Fibroblast of skin of abdomen (primary cell): ENCODE measurements at regions not wholly inside any gene's neighbourhood (a gene's known extent, or its start where the extent isn't known, plus 50 kb on each side); places are given as distances from the start of the nearest gene placed in this dataset.
A peak's percentile ranks its signal among the peaks of the same experiment; 100 is the strongest.
"Not testable (repeated sequence)": the region's sequence is repeated elsewhere in the genome, so short reads cannot be mapped to it uniquely, and the experiment has no call there.

ENCODE experiments used
- DNase-seq: peaks from one replicate; pipeline ENCODE4 v3.0.0-alpha.2; 2013

DNA sequence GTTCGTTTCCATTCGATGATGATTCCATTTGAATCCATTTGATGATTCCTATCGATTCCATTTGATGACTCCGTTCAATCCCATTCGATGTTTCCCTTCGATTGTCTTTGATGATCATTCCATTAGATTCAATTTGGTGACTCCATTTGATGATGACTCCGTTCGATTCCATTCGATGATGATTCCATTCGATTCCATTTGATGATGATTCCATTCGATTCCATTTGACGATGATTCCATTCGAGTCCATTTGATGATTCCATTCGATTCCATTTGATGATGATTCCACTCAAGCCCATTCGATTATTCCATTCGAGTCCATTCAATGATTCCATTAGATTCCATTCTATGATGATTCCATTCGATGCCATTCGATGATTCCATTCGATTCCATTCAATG lies 2730.6 kb downstream of the RPIA start:
- DNase-seq, result not testable (repeated sequence)

DNA sequence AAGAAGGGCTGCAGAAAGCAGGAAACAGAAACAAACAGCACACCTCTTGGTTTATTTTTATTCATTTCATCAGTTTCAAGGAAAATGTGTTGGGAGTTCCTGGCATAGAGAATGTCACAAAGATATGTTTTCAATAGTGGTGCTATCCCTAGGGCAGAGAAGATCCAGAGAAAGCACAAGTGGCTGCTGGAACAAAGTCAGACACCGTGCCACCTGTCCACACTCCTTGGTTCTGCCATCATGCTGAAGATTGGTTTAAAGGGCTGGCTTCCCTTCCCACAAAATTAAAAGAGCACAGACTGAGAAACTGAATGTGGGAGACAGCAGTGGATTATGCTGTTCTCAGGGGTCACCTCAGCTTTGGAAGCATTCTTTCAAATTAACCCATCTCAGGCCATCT lies 2735.7 kb downstream of the RPIA start:
- DNase-seq, result not testable (repeated sequence)

DNA sequence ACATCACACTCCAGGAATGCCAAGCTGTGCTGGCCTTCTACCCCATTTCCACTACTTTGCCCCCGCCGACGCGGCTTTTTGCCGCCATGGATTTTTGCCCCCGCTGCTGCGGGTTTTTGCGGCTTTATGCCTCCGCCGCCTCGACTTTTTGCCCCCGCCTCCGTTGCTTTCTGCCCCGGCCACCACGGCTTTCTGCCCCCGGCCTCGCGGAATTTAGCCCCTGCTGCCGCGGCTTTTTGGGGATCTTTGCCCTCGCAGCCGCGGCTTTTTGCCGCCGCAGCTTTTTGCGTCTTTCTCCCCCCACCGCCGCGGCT lies 2750.4 kb downstream of the RPIA start:
- DNase-seq, result not testable (repeated sequence)

DNA sequence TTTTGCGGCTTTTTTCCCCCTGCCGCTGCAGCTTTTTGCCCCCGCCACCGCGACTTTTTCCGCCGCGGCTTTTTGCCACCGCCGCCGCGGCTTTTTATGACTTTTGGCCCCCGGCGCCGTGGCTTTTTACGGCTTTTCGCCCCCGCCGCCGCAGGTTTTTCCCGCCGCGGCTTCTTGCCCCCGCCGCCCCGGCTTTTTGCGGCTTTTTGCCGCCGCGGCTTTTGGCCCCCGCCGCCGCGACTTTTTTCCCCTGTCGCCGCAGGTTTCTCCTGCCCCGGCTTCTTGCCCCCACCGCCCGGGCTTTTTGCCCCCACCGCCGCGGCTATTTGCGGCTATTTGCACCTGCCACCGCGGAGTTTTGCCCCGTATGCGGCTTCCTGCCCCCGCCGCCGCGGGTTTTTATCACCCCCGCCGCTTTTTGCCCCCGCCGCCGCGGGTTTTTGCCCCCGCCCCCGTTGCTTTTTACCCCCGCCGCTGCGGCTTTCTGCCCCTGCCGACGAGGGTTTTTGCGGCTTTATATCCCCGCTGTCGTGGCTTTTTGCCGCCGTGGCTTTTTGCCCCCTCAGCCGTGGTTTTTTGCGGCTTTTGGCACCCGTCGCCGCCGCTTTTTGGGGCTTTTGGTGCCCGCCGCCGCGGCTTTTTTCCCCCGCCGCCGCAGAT lies 2750.9 kb downstream of the RPIA start:
- DNase-seq, result no peak

DNA sequence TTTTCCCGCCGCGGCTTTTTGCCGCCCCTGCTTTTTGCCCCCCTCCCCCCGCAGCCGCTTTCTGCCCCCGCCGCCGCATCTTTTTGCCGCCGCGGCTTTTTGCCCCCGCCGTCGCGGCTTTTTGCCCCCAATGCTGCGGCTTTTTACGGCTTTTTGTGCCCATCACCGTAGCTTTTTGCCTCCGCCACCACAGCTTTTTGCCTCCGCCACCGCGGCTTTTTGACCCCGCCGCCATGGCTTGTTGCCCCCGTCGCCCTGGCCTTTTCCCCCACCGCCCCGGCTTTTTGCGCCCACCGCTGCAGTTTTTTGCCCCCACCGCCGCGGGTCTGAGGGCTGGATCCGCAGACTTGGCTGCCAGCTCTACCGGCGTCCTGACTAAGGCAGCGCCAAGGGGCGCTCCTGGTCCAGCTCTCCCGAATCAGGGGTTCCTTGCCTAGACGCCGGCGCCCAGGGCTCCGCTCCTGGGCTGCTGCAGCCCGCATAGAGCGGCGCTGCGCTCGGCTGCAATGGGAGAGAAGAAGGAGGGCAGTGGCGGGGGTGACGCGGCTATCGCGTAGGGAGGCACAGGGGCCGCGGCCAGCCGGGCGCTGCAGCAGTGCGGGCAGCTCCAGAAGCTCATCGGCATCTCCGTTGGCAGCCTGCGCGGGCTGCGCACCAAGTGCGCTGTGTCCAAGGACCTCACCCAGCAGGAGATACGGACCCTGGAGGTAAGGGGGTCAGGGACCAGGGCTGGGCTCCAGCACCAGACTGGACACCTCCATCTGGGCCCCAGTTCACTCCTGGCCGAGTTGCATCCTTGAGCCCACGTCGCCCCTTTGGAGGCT lies 2751.6 kb downstream of the RPIA start:
- DNase-seq, result not testable (repeated sequence)

DNA sequence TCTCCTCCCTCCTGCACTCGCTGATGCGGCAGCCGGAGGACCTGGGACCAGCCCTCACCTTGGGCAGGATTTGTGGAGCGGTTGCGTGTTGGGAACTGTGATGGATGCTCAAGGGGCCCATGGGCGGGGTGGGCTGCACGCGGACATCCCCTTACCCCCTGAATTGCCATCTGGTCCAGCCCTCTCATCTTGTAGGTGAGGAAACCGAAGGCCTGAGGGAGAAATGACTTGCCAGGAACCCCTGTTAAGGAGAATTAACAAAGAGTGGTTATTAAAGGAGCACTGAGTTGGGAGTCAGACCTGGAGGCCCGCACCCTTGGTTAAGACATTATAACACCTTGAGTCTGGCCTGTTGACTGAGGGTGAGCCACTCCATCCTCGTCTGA lies 2752.2 kb downstream of the RPIA start:
- not testable (repeated sequence) for DNase-seq

DNA sequence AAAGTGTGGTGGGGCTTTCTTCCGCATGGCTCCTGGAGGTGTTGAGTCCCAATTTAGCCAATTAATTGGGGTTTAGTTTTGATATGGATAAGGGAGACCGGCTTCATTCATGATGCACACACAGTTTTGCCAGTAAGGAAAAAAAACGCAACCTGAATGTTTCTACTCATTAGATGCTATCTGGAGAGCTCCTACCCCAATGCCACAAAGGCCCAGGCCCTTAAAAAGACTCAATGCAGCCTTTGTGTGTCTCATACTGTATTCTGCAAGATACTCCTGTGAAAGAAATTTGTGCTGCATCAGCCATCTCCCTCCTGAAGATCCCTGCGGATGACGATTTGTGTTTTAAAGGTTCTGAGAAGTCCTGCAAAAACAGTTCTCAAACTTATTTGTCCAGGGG lies 2754.2 kb downstream of the RPIA start:
- not testable (repeated sequence) for DNase-seq

DNA sequence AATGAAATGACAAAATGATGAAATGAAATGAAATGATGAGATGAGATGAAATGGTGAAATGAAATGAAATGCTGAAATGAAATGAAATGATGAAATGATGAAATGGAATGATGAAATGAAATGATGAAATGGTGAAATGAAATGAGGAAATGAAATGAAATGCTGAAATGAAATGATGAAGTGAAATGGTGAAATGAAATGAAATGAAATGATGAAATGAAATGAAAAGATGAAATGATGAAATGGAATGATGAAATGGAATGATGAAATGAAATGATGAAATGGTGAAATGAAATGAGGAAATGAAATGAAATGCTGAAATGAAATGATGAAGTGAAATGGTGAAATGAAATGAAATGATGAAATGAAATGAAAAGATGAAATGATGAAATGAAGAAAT lies 2755.0 kb downstream of the RPIA start:
- not testable (repeated sequence) for DNase-seq

DNA sequence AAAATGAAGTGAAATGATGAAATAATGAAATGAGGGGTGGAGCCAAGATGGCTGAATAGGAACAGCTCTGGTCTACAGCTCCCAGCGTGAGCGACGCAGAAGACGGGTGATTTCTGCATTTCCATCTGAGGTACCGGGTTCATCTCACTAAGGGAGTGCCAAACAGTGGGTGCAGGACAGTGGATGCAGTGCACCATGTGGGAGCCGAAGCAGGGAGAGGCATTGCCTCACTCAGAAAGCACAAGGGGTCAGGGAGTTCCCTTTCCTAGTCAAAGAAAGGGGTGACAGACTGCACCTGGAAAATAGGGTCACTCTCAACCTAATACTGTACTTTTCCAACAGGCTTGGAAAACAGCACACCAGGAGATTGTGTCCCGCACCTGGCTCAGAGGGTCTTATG lies 2755.4 kb downstream of the RPIA start:
- DNase-seq, result not testable (repeated sequence)

DNA sequence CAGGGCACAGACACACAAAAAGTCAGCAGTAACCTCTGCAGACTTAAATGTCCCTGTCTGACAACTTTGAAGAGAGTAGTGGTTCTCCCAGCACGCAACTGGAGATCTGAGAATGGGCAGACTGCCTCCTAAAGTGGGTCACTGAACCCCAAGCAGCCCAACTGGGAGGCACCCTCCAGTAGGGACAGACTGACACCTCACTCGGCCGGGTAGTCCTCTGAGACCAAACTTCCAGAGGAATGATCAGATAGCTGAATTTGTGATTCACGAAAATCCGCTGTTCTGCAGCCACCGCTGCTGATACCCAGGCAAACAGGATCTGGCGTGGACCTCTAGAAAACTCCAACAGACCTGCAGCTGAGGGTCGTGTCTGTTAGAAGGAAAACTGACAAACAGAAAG lies 2756.0 kb downstream of the RPIA start:
- not testable (repeated sequence) for DNase-seq

DNA sequence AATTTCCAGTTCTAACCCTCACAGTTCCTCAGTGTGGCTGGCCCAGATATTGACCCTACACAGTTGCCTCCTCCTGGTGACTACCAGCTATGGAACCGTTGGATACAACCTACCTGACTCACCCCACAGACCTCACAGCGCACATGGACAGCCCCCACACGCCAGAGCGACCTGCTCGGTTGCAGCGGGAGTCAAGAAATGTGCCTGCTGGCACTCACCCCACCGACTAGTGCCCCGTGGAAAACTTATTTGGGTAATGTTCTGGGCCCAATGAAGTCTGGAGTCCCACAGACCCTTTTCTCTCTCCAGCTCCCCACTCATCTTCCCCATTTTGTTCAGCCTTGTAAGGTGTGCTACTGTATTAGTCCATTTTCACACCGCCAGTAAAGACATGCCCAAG lies 2770.8 kb downstream of the RPIA start:
- DNase-seq, result not testable (repeated sequence)

DNA sequence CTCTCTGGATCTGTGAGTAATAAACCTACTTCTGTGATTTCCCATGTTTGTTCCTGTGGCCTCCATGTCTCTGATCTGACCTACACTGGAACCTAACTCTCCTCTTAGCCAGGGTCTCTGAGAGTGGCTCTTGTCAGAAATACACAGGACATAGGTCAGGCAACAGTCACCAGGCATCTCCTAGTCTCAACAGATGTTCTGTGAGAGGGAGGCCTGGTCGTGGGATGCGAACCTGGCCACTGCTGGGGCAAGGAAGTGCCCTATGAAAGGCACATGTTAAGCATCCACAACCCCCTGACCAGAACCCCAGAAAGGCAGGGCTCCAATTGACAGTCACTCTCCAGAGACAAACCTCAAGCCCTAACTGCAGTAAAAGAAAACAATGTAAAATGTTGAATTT lies 2771.5 kb downstream of the RPIA start:
- not testable (repeated sequence) for DNase-seq

DNA sequence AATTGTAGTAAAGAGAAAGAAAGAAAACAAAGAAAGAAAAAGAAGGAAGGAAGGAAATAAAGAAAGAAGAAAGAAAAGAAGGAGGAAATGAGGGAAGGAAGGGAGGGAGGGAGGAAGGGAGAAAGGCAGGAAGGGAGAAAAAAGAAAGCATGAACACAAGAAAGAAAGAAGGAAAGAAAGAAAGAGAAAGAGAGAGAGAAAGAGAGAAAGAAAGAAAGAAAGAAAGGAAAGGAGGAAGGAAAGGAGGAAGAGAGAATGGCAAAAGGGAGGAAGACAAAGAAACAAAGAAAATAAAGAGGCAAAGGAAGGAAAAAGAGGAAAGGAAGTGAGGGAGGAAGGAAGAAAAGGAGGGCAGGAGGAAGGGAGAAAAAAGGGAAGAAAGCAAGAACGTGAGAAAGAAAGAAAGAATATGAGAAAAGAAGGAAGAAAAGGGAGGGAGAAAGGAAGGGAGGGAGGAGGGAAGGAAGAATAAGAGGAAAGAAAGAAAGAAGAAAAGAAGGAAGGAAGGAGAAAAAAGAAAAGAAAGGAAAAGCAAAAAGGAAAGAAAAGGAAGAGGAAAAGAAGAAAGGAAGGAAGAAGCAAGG lies 2775.4 kb downstream of the RPIA start:
- not testable (repeated sequence) for DNase-seq

DNA sequence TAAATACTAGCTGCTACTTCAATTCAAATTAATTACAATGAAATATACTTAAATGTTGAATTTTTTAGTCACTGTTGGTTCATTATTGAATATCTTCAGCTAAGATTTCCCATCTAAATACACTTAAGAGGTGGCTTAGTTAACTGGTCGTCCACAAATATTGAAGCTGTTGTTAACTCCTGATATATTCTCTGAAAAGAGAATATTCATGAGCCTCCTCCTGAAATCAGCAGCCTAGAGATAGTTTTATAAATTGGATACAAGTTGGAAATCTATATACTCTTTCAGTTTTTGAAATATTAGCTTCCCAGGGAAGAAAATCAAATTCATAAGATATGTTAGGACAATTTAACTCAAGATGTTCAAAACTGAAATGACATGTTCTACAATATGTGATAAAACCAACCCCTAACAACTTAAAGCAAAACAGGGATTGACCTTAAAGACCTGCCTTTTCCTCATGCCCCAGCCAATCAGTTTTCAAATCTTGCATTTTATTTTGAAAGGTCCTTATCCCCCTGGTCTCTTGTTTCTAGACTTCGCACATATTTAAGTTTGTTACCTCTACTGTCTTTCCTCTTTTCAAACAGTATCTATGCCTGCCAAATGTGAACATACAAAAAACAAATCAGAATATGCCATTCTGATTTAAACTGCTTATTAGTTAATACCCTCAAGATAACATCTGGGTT lies 2784.9 kb downstream of the RPIA start:
- DNase-seq, result not testable (repeated sequence)

DNA sequence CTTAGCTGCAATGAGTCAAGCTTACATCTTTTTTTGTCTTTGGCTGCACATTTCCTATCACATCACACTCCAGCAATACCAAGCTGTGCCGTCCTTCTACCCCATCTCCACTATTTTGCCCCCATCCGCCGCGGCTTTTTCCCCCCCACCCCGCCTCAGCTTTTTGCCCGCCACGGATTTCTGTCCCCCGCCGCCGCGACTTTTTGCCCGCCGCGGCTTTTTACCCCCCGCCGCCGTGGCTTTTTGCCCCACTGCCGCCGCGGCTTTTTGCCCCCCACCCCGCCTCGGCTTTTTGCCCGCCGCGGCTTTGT lies 2785.4 kb downstream of the RPIA start:
- DNase-seq, result not testable (repeated sequence)

DNA sequence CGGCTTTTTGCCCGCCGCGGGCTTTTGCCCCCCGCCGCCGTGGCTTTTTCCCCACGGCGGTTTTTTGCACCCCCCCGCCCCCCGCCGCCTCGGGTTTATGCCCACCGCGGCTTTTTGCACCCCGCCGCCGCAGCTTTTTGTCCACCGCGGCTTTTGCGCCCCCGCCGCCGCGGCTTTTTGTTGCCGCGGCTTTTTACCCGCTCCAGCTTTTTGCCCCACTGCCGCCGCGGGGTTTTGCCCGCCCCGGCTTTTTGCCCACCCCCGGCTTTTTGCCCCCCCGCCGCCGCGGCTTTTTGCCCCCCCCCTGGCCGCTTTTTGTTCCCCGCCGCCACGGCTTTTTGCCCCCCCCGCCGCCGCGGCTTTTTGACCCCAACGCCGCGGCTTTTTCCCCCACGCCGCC lies 2785.8 kb downstream of the RPIA start:
- DNase-seq, result not testable (repeated sequence)

DNA sequence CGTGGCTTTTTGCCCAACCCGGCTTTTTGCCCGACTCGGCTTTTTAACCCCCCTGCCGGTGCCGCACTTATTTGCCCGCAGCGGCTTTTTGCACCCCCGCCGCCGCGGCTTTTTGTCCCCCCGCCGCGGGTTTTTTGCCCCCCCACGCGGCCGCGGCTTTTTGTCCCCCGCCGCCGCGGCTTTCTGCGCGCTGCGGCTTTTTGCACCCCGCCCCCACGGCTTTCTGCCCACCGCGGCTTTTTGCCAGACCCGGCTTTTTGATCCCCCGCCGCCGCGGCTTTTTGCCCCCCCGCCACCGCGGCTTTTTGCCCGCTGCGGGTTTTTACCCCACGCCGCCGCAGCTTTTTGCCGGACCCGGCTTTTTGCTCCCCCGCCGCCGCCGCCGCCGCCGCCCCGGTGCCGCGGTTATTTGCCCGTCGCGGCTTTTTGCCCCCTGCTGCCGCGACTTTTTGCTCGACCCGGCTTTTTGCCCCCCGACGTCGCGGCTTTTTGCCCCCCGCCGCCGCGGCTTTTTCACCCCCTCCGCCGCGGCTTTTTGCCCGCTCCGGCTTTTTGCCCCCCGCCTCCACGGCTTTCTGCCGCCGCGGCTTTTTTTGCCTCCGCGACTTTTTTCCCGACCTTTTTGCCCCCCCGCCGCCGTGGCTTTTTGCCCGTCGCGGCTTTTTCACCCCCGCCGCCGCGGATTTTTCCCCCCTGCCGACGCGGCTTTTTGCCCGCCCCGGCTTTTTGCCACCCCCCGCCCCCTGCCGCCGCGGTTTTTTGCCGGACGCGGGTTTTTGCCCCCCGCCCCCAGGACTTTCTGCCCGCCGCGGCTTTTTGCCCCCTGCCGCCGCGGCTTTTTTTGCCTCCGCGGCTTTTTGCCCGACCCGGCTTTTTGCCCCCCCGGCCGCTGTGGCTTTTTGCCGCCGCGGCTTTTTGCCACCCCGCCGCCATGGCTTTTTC lies 2786.5 kb downstream of the RPIA start:
- DNase-seq, result peak; percentile 24

DNA sequence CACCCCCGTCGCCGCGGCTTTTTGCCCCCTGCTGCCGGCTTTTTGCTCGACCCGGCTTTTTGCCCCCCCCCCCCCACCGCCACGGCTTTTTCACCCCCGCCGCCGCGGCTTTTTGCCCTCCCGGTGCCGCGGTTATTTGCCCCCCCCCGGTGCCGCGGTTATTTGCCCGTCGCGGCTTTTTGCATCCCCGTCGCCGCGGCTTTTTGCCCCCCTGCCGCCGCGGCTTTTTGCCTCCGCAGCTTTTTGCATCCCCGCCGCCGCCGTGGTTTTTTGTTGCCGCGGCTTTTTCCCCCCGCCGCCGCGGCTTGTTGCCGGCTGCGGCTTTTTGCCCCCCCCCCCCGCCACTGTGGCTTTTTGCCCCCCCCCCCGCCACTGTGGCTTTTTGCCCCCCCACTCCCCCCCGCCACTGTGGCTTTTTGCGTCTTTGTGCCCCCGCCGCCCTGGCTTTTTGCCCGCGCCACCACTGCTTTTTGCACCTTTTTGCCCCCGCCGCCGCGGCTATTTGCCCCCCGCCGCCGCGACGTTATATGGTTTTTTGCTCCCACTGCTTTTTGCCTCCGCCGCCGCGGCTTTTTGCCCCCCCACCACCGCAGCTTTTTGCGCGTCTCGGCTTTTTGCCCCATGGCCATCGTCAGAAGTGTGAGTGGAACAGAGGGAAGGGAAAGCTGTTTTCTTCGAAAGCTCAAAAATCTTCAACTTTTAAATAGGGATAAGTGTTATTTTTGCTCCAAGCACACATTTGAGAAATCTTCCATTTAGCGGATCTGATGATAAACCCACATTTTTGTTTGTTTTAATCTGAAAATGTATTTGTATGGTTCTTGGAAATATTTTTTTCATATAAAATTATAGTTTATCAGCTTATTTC lies 2787.6 kb downstream of the RPIA start:
- not testable (repeated sequence) for DNase-seq

DNA sequence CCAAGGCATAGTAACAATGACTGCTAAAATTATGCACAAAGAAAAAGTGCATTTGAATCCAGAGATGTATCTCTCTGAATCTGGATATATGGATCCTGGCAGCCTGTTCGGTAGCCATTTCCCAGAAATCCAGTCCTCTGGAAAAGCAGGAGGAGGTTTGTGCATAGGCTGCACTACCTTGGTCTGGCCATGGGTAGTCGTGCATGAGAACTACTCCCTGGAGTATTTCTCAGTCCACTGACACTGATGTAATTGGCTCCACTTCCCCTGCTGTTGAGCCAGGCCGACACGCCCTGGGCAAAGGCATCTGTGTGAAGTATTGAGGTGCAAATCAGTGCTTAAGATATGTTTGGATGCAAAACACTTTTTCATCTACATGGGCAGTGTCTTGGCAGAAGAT lies 2793.8 kb downstream of the RPIA start:
- DNase-seq, result not testable (repeated sequence)

DNA sequence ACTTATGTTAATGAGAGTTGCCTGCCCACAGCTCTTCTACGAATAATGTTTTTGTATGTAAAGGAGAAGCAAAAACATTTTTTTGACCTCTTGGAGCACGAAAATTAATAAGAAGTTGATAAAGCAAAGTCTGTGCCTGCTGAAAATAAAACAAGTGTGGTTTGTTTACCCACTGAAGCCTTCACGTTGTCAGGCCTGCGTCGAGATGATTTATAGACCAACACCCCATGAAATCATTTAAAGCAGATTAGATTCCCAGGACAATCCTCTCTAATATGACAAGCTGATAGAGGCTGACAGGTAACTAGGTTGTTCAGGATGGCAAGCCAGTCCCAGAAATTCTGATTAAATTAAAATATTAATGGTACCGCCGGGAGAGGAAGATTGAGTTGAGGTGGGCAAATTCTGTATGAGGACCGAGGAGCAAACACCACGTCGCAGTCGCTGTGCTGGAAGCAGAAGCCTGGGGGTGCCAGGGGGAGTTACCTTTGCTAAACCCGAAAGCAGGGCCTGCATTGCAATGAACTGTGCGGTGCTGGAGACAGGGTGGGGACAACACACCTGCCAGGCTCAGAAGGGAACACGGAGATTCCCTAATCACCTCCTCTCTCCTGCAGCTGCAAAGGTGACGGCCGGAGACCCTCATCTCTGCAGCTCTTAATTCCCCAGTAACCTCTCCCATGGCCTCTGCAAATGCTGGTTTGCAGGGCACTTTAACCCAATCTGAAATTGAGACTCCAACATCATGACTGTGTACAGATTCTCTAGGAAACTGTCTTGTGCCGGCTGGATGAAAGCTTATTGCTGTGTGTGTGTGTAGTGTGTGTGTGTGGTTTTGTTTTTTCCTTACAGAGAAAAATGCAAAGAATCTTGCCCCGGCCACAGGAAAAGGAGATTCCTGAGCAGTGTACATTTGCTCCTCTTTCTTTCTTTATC lies 2805.9 kb downstream of the RPIA start:
- not testable (repeated sequence) for DNase-seq
